HCT116 (cell line): ENCODE measurements at regions not wholly inside any gene's neighbourhood (a gene's known extent, or its start where the extent isn't known, plus 50 kb on each side); places are given as distances from the start of the nearest gene placed in this dataset.

ENCODE experiments used
- ATAC-seq: fragments of 200-7000 bp; cut with Tn5 transposase; 2 replicates; pipeline ENCODE4 v1.9.1; 2020; ENCODE audit warnings: mild to moderate bottlenecking, moderate library complexity
- BruUV-seq: library from RNA; stranded (reverse); fragments of 400-500 nt; replicated peaks from 2 replicates; lab custom pipeline; 2021; lab: Mats Ljungman, UMichigan
- CTCF ChIA-PET: fragments of 300-600 bp; sonication (Branson Sonifier 250); formaldehyde crosslinking; loops from one replicate; lab custom pipeline; 2021; ENCODE audit warnings: antibody characterized with exemption; lab: Charles Lee
- POLR2A ChIA-PET: fragments of 300-600, 350-600 bp; sonication (Branson Sonifier 250); formaldehyde crosslinking; loops from one replicate; lab custom pipeline; 2021; ENCODE audit warnings: antibody characterized with exemption; lab: Charles Lee
- RAD21 ChIA-PET, 2 experiments: fragments of 300-600 bp; sonication (Branson Sonifier 250); formaldehyde crosslinking; loops; one replicate each; lab custom pipeline; 2023; ENCODE audit warnings: low total read pairs in 2 of 2; ENCODE audit not compliant: uncharacterized antibody in 2 of 2, unreplicated experiment in 2 of 2, low non-redundant PET in 1 of 2; lab: Charles Lee
- DNase-seq: peaks from one replicate; pipeline ENCODE4 v3.0.0-alpha.2; 2010; ENCODE audit warnings: low read depth, low spot score
- H2AFZ ChIP-seq: fragments of 200-600 bp; shearing (Covaris generic), sonication (generic); 2 replicates; pipeline ENCODE4 v1.6.1; 2017; ENCODE audit warnings: low read depth, mixed run types, mixed read lengths, antibody characterized with exemption, low read length; ENCODE audit not compliant: poor library complexity, severe bottlenecking
- H3K27ac ChIP-seq: 2 replicates; pipeline ENCODE4 v1.5.1; 2012; ENCODE audit warnings: low read depth, low read length
- H3K27me3 ChIP-seq: fragments of 200-600 bp; sonication (generic); 2 replicates; pipeline ENCODE4 v1.6.1; 2016; ENCODE audit warnings: mixed run types, low read length, mixed read lengths; ENCODE audit not compliant: insufficient read depth
- H3K36me3 ChIP-seq, 2 experiments: fragments of 200-500 bp in 1 of 2; fragments of 200-600 bp in 1 of 2; sonication (Bioruptor generic) in 1 of 2; sonication (generic) in 1 of 2; 2 replicates each; pipeline versions ENCODE4 v1.5.1 to v1.6.1; 2014 to 2016; ENCODE audit warnings: low read length in 2 of 2, inconsistent platforms in 1 of 2, mixed read lengths in 1 of 2, mixed run types in 1 of 2; ENCODE audit not compliant: insufficient read depth in 2 of 2, control insufficient read depth in 1 of 2
- H3K4me1 ChIP-seq, 2 experiments: fragments of 200-600 bp in 1 of 2; sonication (generic) in 1 of 2; 2 replicates each; pipeline versions ENCODE4 v1.5.1 to v1.6.1; 2012 to 2017; ENCODE audit warnings: low read length in 2 of 2, inconsistent platforms in 1 of 2, mild to moderate bottlenecking in 1 of 2, mixed read lengths in 1 of 2, mixed run types in 1 of 2, moderate library complexity in 1 of 2; ENCODE audit not compliant: insufficient read depth in 2 of 2, control insufficient read depth in 1 of 2
- H3K4me2 ChIP-seq: fragments of 200-600 bp; sonication (generic); 2 replicates; pipeline ENCODE4 v1.6.1; 2017; ENCODE audit warnings: mixed run types, low read length, mixed read lengths
- H3K4me3 ChIP-seq, 2 experiments: fragments of 200-600 bp in 1 of 2; sonication (generic) in 1 of 2; replicated peaks in 1 of 2; 2 replicates each; pipeline ENCODE4 v1.5.1; 2011 to 2016; ENCODE audit warnings: low read length in 2 of 2, control low read depth in 1 of 2, low read depth in 1 of 2, mild to moderate bottlenecking in 1 of 2, mixed read lengths in 1 of 2, mixed run types in 1 of 2
- H3K79me2 ChIP-seq: fragments of 200-600 bp; sonication (generic); 2 replicates; pipeline ENCODE4 v1.6.1; 2017; ENCODE audit warnings: mild to moderate bottlenecking, mixed run types, low read length, moderate library complexity, mixed read lengths; ENCODE audit not compliant: insufficient read depth
- H3K9ac ChIP-seq: fragments of 200-600 bp; sonication (generic); 2 replicates; pipeline ENCODE4 v1.6.1; 2016; ENCODE audit warnings: low read length, mixed read lengths
- H3K9me2 ChIP-seq: fragments of 200-600 bp; sonication (generic), shearing (Covaris generic); 2 replicates; pipeline ENCODE4 v1.6.1; 2017; ENCODE audit warnings: mixed run types, mild to moderate bottlenecking, moderate library complexity; ENCODE audit not compliant: insufficient read depth
- H3K9me3 ChIP-seq, 2 experiments: fragments of 200-500 bp in 1 of 2; fragments of 200-600 bp in 1 of 2; sonication (Bioruptor generic) in 1 of 2; sonication (generic) in 1 of 2; 2 replicates each; pipeline ENCODE4 v1.6.1; 2014 to 2017; ENCODE audit warnings: low read length in 2 of 2, mixed read lengths in 2 of 2, inconsistent platforms in 1 of 2, low read depth in 1 of 2, mild to moderate bottlenecking in 1 of 2, mixed run types in 1 of 2, moderate library complexity in 1 of 2; ENCODE audit not compliant: control insufficient read depth in 1 of 2, insufficient read depth in 1 of 2
- H4K20me1 ChIP-seq: fragments of 200-600 bp; sonication (generic), shearing (Covaris generic); 2 replicates; pipeline ENCODE4 v1.6.1; 2017; ENCODE audit warnings: mixed run types, mild to moderate bottlenecking, moderate library complexity; ENCODE audit not compliant: insufficient read depth
- ATF3 ChIP-seq: IDR thresholded peaks from 2 replicates; pipeline ENCODE4 v1.6.1; 2012
- CEBPB ChIP-seq: IDR thresholded peaks from 2 replicates; pipeline ENCODE4 v1.6.1; 2012; ENCODE audit warnings: low read depth
- CTCF ChIP-seq, 3 experiments: fragments of 200-600 bp in 1 of 3; sonication (generic) in 1 of 3; IDR thresholded peaks in 2 of 3; conservative IDR thresholded peaks in 1 of 3; 2 replicates each; pipeline ENCODE4 v1.5.1; 2012 to 2017; ENCODE audit warnings: low read depth in 2 of 3, low read length in 2 of 3, antibody characterized with exemption in 1 of 3, borderline replicate concordance in 1 of 3, control low read depth in 1 of 3, mild to moderate bottlenecking in 1 of 3, mixed read lengths in 1 of 3, mixed run types in 1 of 3, moderate library complexity in 1 of 3; ENCODE audit not compliant: insufficient read depth in 1 of 3
- EGR1 ChIP-seq: IDR thresholded peaks from 2 replicates; pipeline ENCODE4 v1.6.1; 2012; ENCODE audit warnings: low read depth
- POLR2A ChIP-seq: IDR thresholded peaks from 2 replicates; pipeline ENCODE4 v1.7.0; 2011; ENCODE audit warnings: borderline replicate concordance; ENCODE audit not compliant: insufficient read depth, insufficient read length; ENCODE audit errors: extremely low read depth
- POLR2AphosphoS5 ChIP-seq: IDR thresholded peaks from 2 replicates; pipeline ENCODE4 v1.6.1; 2011; ENCODE audit warnings: mild to moderate bottlenecking, low read depth, low read length, moderate library complexity
- RAD21 ChIP-seq: IDR thresholded peaks from 2 replicates; pipeline ENCODE4 v1.6.1; 2012; ENCODE audit warnings: low read depth, mild to moderate bottlenecking
- SP1 ChIP-seq: IDR thresholded peaks from 2 replicates; pipeline ENCODE4 v1.6.1; 2012; ENCODE audit warnings: low read depth
- YY1 ChIP-seq: IDR thresholded peaks from 2 replicates; pipeline ENCODE4 v1.6.1; 2011; ENCODE audit warnings: low read length, low read depth, moderate library complexity, mild to moderate bottlenecking; ENCODE audit not compliant: insufficient replicate concordance; ENCODE audit errors: extremely low read depth
- ZFX ChIP-seq: fragments of 450-650 bp; IDR thresholded peaks from 2 replicates; pipeline ENCODE4 v1.6.1; 2017
- intact Hi-C: fragments of 100-400 bp; cut with micrococcal nuclease; formaldehyde crosslinking; loops from 2 replicates; pipeline ENCODE4 v1.10.0; 2022
- TF ChIP-seq, protein P1 (sequence below): IDR thresholded peaks from 2 replicates; pipeline ENCODE4 v1.6.1; 2012
- TF ChIP-seq, protein P2 (sequence below): IDR thresholded peaks from 2 replicates; pipeline ENCODE4 v1.6.1; 2012; ENCODE audit warnings: low read depth

GRCh38 chr9:79264511-79265355 lies 307.0 kb upstream of the TLE4 start:
- no peaks in the 10 kb centered on the region for H3K9me3 ChIP-seq
- RAD21 ChIA-PET: no interaction called here
- no peaks in the 10 kb centered on the region; the same call in 1 of the 2 replicates for H4K20me1 ChIP-seq
- TF ChIP-seq ZFX: no peak
- no peak for TF ChIP-seq CTCF (IDR thresholded peaks at IDR 0.05 in 2 of 3, conservative IDR thresholded peaks at IDR 0.05 in 1 of 3; ENCODE audit: borderline replicate concordance in 1 of 3, insufficient read depth in 1 of 3, low read depth in 2 of 3, low read length in 2 of 3)
- no peak for TF ChIP-seq POLR2A
- TF ChIP-seq EGR1: no peak
- no peak for TF ChIP-seq POLR2AphosphoS5
- TF ChIP-seq, protein P1, sequence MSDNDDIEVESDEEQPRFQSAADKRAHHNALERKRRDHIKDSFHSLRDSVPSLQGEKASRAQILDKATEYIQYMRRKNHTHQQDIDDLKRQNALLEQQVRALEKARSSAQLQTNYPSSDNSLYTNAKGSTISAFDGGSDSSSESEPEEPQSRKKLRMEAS: no peak
- TF ChIP-seq, protein P2, sequence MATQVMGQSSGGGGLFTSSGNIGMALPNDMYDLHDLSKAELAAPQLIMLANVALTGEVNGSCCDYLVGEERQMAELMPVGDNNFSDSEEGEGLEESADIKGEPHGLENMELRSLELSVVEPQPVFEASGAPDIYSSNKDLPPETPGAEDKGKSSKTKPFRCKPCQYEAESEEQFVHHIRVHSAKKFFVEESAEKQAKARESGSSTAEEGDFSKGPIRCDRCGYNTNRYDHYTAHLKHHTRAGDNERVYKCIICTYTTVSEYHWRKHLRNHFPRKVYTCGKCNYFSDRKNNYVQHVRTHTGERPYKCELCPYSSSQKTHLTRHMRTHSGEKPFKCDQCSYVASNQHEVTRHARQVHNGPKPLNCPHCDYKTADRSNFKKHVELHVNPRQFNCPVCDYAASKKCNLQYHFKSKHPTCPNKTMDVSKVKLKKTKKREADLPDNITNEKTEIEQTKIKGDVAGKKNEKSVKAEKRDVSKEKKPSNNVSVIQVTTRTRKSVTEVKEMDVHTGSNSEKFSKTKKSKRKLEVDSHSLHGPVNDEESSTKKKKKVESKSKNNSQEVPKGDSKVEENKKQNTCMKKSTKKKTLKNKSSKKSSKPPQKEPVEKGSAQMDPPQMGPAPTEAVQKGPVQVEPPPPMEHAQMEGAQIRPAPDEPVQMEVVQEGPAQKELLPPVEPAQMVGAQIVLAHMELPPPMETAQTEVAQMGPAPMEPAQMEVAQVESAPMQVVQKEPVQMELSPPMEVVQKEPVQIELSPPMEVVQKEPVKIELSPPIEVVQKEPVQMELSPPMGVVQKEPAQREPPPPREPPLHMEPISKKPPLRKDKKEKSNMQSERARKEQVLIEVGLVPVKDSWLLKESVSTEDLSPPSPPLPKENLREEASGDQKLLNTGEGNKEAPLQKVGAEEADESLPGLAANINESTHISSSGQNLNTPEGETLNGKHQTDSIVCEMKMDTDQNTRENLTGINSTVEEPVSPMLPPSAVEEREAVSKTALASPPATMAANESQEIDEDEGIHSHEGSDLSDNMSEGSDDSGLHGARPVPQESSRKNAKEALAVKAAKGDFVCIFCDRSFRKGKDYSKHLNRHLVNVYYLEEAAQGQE: no peak
- TF ChIP-seq YY1: no peak
- no peak for TF ChIP-seq RAD21
- TF ChIP-seq SP1: no peak
- no peak for TF ChIP-seq CEBPB
- no peak for TF ChIP-seq ATF3
- no peaks in the 10 kb centered on the region for H3K9me2 ChIP-seq
- H3K36me3 ChIP-seq: no peaks in the 10 kb centered on the region
- H3K4me3 ChIP-seq: no peak overlapping the region
- DNase-seq (no peak), ATAC-seq (no peak)
- H2AFZ ChIP-seq: no peak overlapping the region
- CTCF ChIA-PET: no interaction called here
- H3K4me2 ChIP-seq: no peak overlapping the region
- no peaks in the 10 kb centered on the region for H3K27me3 ChIP-seq
- no TSS peak for BruUV-seq
- H3K9ac ChIP-seq: no peak overlapping the region
- POLR2A ChIA-PET: no interaction called here
- no peaks in the 10 kb centered on the region for H3K4me1 ChIP-seq
- intact Hi-C loops: no loop called here
- no peak overlapping the region for H3K27ac ChIP-seq
- no peaks in the 10 kb centered on the region for H3K79me2 ChIP-seq
